WTC11 (cell line): ENCODE measurements at regions not wholly inside any gene's neighbourhood (a gene's known extent, or its start where the extent isn't known, plus 50 kb on each side); places are given as distances from the start of the nearest gene placed in this dataset.

ENCODE experiments used
- ATAC-seq: fragments of 200-7000 bp; cut with Tn5 transposase; 2 replicates; pipeline ENCODE4 v1.10.0; 2021; ENCODE audit warnings: mild to moderate bottlenecking, moderate library complexity
- CTCF ChIA-PET: fragments of 300-600 bp; sonication (Branson Sonifier 250); formaldehyde crosslinking; loops from one replicate; lab custom pipeline; 2021; ENCODE audit warnings: antibody characterized with exemption; lab: Charles Lee
- POLR2A ChIA-PET: fragments of 350-600 bp; sonication (Branson Sonifier 250); formaldehyde crosslinking; loops from one replicate; lab custom pipeline; 2021; ENCODE audit warnings: antibody characterized with exemption; lab: Charles Lee
- DNase-seq: peaks from one replicate; pipeline ENCODE4 v3.0.0; 2021; ENCODE audit warnings: low spot score
- H3K27ac Mint-ChIP-seq: 2 replicates; pipeline ENCODE4 v1.8.0; 2021; ENCODE audit warnings: mixed read lengths
- H3K27me3 Mint-ChIP-seq: 2 replicates; pipeline ENCODE4 v1.8.0; 2021; ENCODE audit warnings: low read depth, mild to moderate bottlenecking, moderate library complexity, mixed read lengths
- H3K36me3 Mint-ChIP-seq: 2 replicates; pipeline ENCODE4 v1.8.0; 2021; ENCODE audit warnings: mixed read lengths
- H3K4me1 Mint-ChIP-seq: 2 replicates; pipeline ENCODE4 v1.8.0; 2022; ENCODE audit warnings: mixed read lengths
- H3K4me3 Mint-ChIP-seq: 2 replicates; pipeline ENCODE4 v1.8.0; 2021; ENCODE audit warnings: mild to moderate bottlenecking, moderate library complexity, mixed read lengths
- H3K9me3 Mint-ChIP-seq: 2 replicates; pipeline ENCODE4 v1.8.0; 2021; ENCODE audit warnings: mixed read lengths
- ELF4 ChIP-seq: sonication (generic); formaldehyde crosslinking; IDR thresholded peaks from 2 replicates; pipeline ENCODE4 v1.8.1; 2022; ENCODE audit warnings: low read depth, mild to moderate bottlenecking, moderate library complexity, missing genetic modification reagents
- FOXJ3 ChIP-seq: sonication (generic); formaldehyde crosslinking; IDR thresholded peaks from 2 replicates; pipeline ENCODE4 v1.9.0; 2021; ENCODE audit warnings: missing genetic modification reagents, mild to moderate bottlenecking, borderline replicate concordance
- GRHL2 ChIP-seq: fragments of 250-450 bp; sonication (Bioruptor Pico); IDR thresholded peaks from 2 replicates; pipeline ENCODE4 v1.8.0; 2022; ENCODE audit warnings: mild to moderate bottlenecking, moderate library complexity; ENCODE audit not compliant: insufficient replicate concordance, severe bottlenecking
- IRF2 ChIP-seq: sonication (generic); formaldehyde crosslinking; IDR thresholded peaks from 2 replicates; pipeline ENCODE4 v1.8.0; 2022; ENCODE audit warnings: low read depth, missing genetic modification reagents, borderline replicate concordance
- KAT7 ChIP-seq: sonication (generic); formaldehyde crosslinking; IDR thresholded peaks from 2 replicates; pipeline ENCODE4 v1.8.1; 2023; ENCODE audit warnings: missing genetic modification reagents, mild to moderate bottlenecking, borderline replicate concordance
- MYBL2 ChIP-seq: sonication (generic); formaldehyde crosslinking; IDR thresholded peaks from 2 replicates; pipeline ENCODE4 v1.8.1; 2023; ENCODE audit warnings: mild to moderate bottlenecking, moderate library complexity, missing genetic modification reagents
- SOX15 ChIP-seq: fragments of 250-450 bp; sonication (Bioruptor Pico); IDR thresholded peaks from 2 replicates; pipeline ENCODE4 v1.9.0; 2021; ENCODE audit warnings: mild to moderate bottlenecking
- TEAD1 ChIP-seq: sonication (generic); formaldehyde crosslinking; IDR thresholded peaks from 2 replicates; pipeline ENCODE4 v1.8.0; 2022; ENCODE audit warnings: mild to moderate bottlenecking, missing genetic modification reagents
- ZBTB21 ChIP-seq: sonication (generic); formaldehyde crosslinking; IDR thresholded peaks from 2 replicates; pipeline ENCODE4 v1.8.1; 2023; ENCODE audit warnings: mild to moderate bottlenecking, missing genetic modification reagents, borderline replicate concordance
- ZNF232 ChIP-seq: sonication (generic); formaldehyde crosslinking; IDR thresholded peaks from 2 replicates; pipeline ENCODE4 v1.8.0; 2022; ENCODE audit warnings: mild to moderate bottlenecking, missing genetic modification reagents
- TF ChIP-seq, protein P1 (sequence below): sonication (generic); formaldehyde crosslinking; IDR thresholded peaks from 2 replicates; pipeline ENCODE4 v1.8.1; 2023; ENCODE audit warnings: mild to moderate bottlenecking, missing genetic modification reagents, borderline replicate concordance
- TF ChIP-seq, protein P2 (sequence below): fragments of 200-600 bp; IDR thresholded peaks from 2 replicates; pipeline ENCODE4 v1.8.0; 2022; ENCODE audit warnings: antibody characterized with exemption
- TF ChIP-seq, protein P3 (sequence below): sonication (generic); formaldehyde crosslinking; IDR thresholded peaks from 2 replicates; pipeline ENCODE4 v1.8.1; 2023; ENCODE audit warnings: mild to moderate bottlenecking, missing genetic modification reagents, moderate library complexity
- TF ChIP-seq, protein P4 (sequence below): sonication (generic); formaldehyde crosslinking; IDR thresholded peaks from 2 replicates; pipeline ENCODE4 v1.8.1; 2023; ENCODE audit warnings: mild to moderate bottlenecking, missing genetic modification reagents, moderate library complexity
- TF ChIP-seq, protein P5 (sequence below): fragments of 250-450 bp; sonication (Bioruptor Pico); IDR thresholded peaks from 2 replicates; pipeline ENCODE4 v1.9.0; 2021; ENCODE audit warnings: moderate library complexity, mild to moderate bottlenecking, inconsistent platforms, borderline replicate concordance
- TF ChIP-seq, protein P6 (sequence below): sonication (generic); formaldehyde crosslinking; IDR thresholded peaks from 2 replicates; pipeline ENCODE4 v1.8.1; 2023; ENCODE audit warnings: mild to moderate bottlenecking, missing genetic modification reagents
- TF ChIP-seq, protein P7 (sequence below): sonication (generic); formaldehyde crosslinking; IDR thresholded peaks from 2 replicates; pipeline ENCODE4 v1.8.0; 2022; ENCODE audit warnings: mild to moderate bottlenecking, missing genetic modification reagents
- TF ChIP-seq, protein P8 (sequence below): sonication (generic); formaldehyde crosslinking; IDR thresholded peaks from 2 replicates; pipeline ENCODE4 v1.8.0; 2022; ENCODE audit warnings: mild to moderate bottlenecking, missing genetic modification reagents
- TF ChIP-seq, protein P9 (sequence below): sonication (generic); formaldehyde crosslinking; IDR thresholded peaks from 2 replicates; pipeline ENCODE4 v1.8.0; 2023; ENCODE audit warnings: missing genetic modification reagents

DNA sequence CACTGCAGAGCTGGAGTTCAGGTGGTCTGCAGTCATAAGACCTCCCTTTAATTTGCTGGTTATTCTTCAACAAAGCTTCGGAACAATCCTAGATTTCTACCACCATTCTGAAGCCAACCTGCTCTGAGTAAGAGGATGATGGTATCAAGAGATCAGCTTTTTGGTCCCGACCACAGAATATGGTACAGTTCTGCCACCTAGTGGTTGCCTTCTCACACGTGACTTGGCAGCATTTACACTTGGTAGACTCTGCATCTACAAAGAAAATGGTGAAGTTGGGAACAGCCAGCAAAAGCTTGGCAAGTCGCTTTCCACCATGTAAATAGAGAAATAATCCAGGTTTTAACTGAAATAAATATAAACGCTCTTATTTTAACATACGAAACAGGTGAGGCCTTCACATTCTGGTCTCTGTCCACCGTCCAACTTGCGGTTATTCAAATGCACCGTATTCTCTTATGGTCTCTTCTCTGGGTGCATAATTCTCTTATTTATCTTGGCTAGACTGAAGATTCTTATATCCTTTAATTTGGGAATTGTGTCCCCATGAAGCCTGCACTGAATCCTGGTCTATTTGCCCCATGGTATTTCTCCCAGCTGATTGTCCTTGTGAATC, 173.9 kb upstream of the GRM3 start (continued):
- TF ChIP-seq GRHL2 (CRISPR knock-in tag), result no peak
- TF ChIP-seq, protein P1, sequence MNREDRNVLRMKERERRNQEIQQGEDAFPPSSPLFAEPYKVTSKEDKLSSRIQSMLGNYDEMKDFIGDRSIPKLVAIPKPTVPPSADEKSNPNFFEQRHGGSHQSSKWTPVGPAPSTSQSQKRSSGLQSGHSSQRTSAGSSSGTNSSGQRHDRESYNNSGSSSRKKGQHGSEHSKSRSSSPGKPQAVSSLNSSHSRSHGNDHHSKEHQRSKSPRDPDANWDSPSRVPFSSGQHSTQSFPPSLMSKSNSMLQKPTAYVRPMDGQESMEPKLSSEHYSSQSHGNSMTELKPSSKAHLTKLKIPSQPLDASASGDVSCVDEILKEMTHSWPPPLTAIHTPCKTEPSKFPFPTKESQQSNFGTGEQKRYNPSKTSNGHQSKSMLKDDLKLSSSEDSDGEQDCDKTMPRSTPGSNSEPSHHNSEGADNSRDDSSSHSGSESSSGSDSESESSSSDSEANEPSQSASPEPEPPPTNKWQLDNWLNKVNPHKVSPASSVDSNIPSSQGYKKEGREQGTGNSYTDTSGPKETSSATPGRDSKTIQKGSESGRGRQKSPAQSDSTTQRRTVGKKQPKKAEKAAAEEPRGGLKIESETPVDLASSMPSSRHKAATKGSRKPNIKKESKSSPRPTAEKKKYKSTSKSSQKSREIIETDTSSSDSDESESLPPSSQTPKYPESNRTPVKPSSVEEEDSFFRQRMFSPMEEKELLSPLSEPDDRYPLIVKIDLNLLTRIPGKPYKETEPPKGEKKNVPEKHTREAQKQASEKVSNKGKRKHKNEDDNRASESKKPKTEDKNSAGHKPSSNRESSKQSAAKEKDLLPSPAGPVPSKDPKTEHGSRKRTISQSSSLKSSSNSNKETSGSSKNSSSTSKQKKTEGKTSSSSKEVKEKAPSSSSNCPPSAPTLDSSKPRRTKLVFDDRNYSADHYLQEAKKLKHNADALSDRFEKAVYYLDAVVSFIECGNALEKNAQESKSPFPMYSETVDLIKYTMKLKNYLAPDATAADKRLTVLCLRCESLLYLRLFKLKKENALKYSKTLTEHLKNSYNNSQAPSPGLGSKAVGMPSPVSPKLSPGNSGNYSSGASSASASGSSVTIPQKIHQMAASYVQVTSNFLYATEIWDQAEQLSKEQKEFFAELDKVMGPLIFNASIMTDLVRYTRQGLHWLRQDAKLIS (CRISPR knock-in tag), result no peak
- TF ChIP-seq, protein P2, sequence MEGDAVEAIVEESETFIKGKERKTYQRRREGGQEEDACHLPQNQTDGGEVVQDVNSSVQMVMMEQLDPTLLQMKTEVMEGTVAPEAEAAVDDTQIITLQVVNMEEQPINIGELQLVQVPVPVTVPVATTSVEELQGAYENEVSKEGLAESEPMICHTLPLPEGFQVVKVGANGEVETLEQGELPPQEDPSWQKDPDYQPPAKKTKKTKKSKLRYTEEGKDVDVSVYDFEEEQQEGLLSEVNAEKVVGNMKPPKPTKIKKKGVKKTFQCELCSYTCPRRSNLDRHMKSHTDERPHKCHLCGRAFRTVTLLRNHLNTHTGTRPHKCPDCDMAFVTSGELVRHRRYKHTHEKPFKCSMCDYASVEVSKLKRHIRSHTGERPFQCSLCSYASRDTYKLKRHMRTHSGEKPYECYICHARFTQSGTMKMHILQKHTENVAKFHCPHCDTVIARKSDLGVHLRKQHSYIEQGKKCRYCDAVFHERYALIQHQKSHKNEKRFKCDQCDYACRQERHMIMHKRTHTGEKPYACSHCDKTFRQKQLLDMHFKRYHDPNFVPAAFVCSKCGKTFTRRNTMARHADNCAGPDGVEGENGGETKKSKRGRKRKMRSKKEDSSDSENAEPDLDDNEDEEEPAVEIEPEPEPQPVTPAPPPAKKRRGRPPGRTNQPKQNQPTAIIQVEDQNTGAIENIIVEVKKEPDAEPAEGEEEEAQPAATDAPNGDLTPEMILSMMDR, result peak; percentile 69
- TF ChIP-seq ELF4 (CRISPR knock-in tag), result no peak
- TF ChIP-seq, protein P3, sequence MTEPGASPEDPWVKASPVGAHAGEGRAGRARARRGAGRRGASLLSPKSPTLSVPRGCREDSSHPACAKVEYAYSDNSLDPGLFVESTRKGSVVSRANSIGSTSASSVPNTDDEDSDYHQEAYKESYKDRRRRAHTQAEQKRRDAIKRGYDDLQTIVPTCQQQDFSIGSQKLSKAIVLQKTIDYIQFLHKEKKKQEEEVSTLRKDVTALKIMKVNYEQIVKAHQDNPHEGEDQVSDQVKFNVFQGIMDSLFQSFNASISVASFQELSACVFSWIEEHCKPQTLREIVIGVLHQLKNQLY (CRISPR knock-in tag), result no peak
- TF ChIP-seq MYBL2 (CRISPR knock-in tag), result no peak
- no peak for TF ChIP-seq ZNF232
- no peak for TF ChIP-seq ZBTB21 (CRISPR knock-in tag)

DNA sequence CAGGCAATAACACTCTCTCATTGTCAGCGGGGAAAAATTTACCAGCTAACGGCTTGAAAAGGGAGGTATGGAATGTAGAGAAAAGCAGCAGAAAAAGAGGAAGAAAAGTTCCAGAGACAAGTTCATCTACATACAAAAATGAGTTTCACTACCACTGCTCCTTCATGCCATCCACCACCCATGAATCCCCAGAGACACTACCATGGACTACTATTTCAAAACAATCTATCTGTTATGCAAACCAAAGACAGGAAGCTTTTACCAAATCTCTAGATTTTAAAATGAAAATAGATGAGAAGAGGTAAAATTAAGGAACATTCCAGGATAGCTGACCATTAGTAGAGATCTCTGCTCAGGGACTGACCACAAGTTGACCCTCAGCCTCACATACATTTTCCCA, 189.0 kb upstream of the GRM3 start:
- ChIA-PET POLR2A (no interaction called here), CTCF (interaction anchor here (1.0 kb wide), 1 partner anchor 15 kb away, joined by 5 read pairs; no protein-coding TSS in a partner anchor)
- Mint-ChIP-seq H3K4me3 (no peak overlapping the region), H3K27ac (no peak overlapping the region), H3K36me3 (no peaks in the 10 kb centered on the region), H3K4me1 (peaks cover 27% of the 10 kb centered on the region), H3K27me3 (no peaks in the 10 kb centered on the region), H3K9me3 (no peaks in the 10 kb centered on the region)
- DNase-seq (no peak), ATAC-seq (no peak)
- TF ChIP-seq, protein P4, sequence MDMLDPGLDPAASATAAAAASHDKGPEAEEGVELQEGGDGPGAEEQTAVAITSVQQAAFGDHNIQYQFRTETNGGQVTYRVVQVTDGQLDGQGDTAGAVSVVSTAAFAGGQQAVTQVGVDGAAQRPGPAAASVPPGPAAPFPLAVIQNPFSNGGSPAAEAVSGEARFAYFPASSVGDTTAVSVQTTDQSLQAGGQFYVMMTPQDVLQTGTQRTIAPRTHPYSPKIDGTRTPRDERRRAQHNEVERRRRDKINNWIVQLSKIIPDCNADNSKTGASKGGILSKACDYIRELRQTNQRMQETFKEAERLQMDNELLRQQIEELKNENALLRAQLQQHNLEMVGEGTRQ, result no peak
- TF ChIP-seq TEAD1 (no peak), SOX15 (no peak), IRF2 (no peak), FOXJ3 (CRISPR knock-in tag) (no peak), KAT7 (CRISPR knock-in tag) (no peak)
- TF ChIP-seq, protein P5, sequence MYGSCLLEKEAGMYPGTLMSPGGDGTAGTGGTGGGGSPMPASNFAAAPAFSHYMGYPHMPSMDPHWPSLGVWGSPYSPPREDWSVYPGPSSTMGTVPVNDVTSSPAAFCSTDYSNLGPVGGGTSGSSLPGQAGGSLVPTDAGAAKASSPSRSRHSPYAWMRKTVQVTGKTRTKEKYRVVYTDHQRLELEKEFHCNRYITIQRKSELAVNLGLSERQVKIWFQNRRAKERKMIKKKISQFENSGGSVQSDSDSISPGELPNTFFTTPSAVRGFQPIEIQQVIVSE (CRISPR knock-in tag), result no peak
- TF ChIP-seq, protein P6, sequence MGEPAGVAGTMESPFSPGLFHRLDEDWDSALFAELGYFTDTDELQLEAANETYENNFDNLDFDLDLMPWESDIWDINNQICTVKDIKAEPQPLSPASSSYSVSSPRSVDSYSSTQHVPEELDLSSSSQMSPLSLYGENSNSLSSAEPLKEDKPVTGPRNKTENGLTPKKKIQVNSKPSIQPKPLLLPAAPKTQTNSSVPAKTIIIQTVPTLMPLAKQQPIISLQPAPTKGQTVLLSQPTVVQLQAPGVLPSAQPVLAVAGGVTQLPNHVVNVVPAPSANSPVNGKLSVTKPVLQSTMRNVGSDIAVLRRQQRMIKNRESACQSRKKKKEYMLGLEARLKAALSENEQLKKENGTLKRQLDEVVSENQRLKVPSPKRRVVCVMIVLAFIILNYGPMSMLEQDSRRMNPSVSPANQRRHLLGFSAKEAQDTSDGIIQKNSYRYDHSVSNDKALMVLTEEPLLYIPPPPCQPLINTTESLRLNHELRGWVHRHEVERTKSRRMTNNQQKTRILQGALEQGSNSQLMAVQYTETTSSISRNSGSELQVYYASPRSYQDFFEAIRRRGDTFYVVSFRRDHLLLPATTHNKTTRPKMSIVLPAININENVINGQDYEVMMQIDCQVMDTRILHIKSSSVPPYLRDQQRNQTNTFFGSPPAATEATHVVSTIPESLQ (CRISPR knock-in tag), result no peak
- TF ChIP-seq, protein P7, sequence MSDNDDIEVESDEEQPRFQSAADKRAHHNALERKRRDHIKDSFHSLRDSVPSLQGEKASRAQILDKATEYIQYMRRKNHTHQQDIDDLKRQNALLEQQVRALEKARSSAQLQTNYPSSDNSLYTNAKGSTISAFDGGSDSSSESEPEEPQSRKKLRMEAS (CRISPR knock-in tag), result no peak
- TF ChIP-seq, protein P2, result no peak
- TF ChIP-seq, protein P8, sequence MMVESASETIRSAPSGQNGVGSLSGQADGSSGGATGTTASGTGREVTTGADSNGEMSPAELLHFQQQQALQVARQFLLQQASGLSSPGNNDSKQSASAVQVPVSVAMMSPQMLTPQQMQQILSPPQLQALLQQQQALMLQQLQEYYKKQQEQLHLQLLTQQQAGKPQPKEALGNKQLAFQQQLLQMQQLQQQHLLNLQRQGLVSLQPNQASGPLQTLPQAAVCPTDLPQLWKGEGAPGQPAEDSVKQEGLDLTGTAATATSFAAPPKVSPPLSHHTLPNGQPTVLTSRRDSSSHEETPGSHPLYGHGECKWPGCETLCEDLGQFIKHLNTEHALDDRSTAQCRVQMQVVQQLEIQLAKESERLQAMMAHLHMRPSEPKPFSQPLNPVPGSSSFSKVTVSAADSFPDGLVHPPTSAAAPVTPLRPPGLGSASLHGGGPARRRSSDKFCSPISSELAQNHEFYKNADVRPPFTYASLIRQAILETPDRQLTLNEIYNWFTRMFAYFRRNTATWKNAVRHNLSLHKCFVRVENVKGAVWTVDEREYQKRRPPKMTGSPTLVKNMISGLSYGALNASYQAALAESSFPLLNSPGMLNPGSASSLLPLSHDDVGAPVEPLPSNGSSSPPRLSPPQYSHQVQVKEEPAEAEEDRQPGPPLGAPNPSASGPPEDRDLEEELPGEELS (CRISPR knock-in tag), result no peak
- TF ChIP-seq, protein P9, sequence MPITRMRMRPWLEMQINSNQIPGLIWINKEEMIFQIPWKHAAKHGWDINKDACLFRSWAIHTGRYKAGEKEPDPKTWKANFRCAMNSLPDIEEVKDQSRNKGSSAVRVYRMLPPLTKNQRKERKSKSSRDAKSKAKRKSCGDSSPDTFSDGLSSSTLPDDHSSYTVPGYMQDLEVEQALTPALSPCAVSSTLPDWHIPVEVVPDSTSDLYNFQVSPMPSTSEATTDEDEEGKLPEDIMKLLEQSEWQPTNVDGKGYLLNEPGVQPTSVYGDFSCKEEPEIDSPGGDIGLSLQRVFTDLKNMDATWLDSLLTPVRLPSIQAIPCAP (CRISPR knock-in tag), result no peak
